Fibroblast of lung (primary cell): ENCODE measurements at regions not wholly inside any gene's neighbourhood (a gene's known extent, or its start where the extent isn't known, plus 50 kb on each side); places are given as distances from the start of the nearest gene placed in this dataset.
A peak's percentile ranks its signal among the peaks of the same experiment; 100 is the strongest.

Source experiments
- DNase-seq, 2 donors: peaks; one replicate each; pipeline versions ENCODE4 v3.0.0 to v3.0.0-alpha.2; 2010; ENCODE audit warnings: low read depth in 2 of 2
- H2AFZ ChIP-seq: 2 replicates; pipeline ENCODE4 v1.5.1; 2012; ENCODE audit warnings: low read length, control low read depth, inconsistent platforms
- H3K27ac ChIP-seq: 2 replicates; pipeline ENCODE4 v1.5.1; 2011; ENCODE audit warnings: low read length, control low read depth; ENCODE audit not compliant: insufficient read depth
- H3K27me3 ChIP-seq: 2 replicates; pipeline ENCODE4 v1.5.1; 2011; ENCODE audit warnings: mild to moderate bottlenecking, low read length; ENCODE audit not compliant: control insufficient read depth, insufficient read depth
- H3K36me3 ChIP-seq: 2 replicates; pipeline ENCODE4 v1.5.1; 2011; ENCODE audit warnings: low read length; ENCODE audit not compliant: control insufficient read depth, insufficient read depth
- H3K4me1 ChIP-seq: 2 replicates; pipeline ENCODE4 v1.5.1; 2011; ENCODE audit warnings: low read length; ENCODE audit not compliant: control insufficient read depth, insufficient read depth; ENCODE audit errors: extremely low read depth
- H3K4me2 ChIP-seq: 2 replicates; pipeline ENCODE4 v1.5.1; 2011; ENCODE audit warnings: low read length, control low read depth; ENCODE audit not compliant: insufficient read depth; ENCODE audit errors: extremely low read depth
- H3K4me3 ChIP-seq, 4 experiments: fragments of 200-600 bp in 1 of 4; sonication (generic) in 1 of 4; replicated peaks in 1 of 4; 2 replicates each; pipeline ENCODE4 v1.5.1; 2011 to 2016; ENCODE audit warnings: low read length in 4 of 4, low read depth in 3 of 4, mild to moderate bottlenecking in 3 of 4, control low read depth in 2 of 4, inconsistent platforms in 1 of 4, mixed read lengths in 1 of 4; ENCODE audit not compliant: insufficient read depth in 1 of 4; ENCODE audit errors: control extremely low read depth in 1 of 4
- H3K79me2 ChIP-seq: 2 replicates; pipeline ENCODE4 v1.5.1; 2012; ENCODE audit warnings: mild to moderate bottlenecking, low read length, inconsistent platforms; ENCODE audit not compliant: control insufficient read depth, insufficient read depth
- H3K9ac ChIP-seq: 2 replicates; pipeline ENCODE4 v1.5.1; 2011; ENCODE audit warnings: mild to moderate bottlenecking, low read length, control low read depth; ENCODE audit not compliant: insufficient read depth
- H3K9me3 ChIP-seq: 2 replicates; pipeline ENCODE4 v1.5.1; 2012; ENCODE audit warnings: low read depth, low read length; ENCODE audit not compliant: control insufficient read depth, insufficient read depth
- H4K20me1 ChIP-seq: 2 replicates; pipeline ENCODE4 v1.5.1; 2011; ENCODE audit warnings: low read length; ENCODE audit not compliant: control insufficient read depth, insufficient read depth; ENCODE audit errors: extremely low read depth
- CTCF ChIP-seq, 2 donors: IDR thresholded peaks in 1 of 2; conservative IDR thresholded peaks in 1 of 2; 1 replicate in 1 of 2; 2 replicates in 1 of 2; pipeline ENCODE4 v1.5.1; 2011 to 2012; ENCODE audit warnings: low read length in 2 of 2, control low read depth in 1 of 2, inconsistent platforms in 1 of 2, low read depth in 1 of 2, mild to moderate bottlenecking in 1 of 2
- EZH2 ChIP-seq: IDR thresholded peaks from 2 replicates; pipeline ENCODE4 v1.5.1; 2012; ENCODE audit warnings: low read length, control low read depth, mild to moderate bottlenecking; ENCODE audit errors: missing control alignments

GRCh38 chr4:19438233-19438632 is 813.5 kb upstream of the SLIT2 start:
- TF ChIP-seq CTCF (conservative IDR thresholded peaks at IDR 0.05 in 1 of 2, IDR thresholded peaks at IDR 0.05 in 1 of 2; ENCODE audit: low read depth in 1 of 2, low read length in 2 of 2) (no peak), EZH2 (no peak)
- H2AFZ ChIP-seq: no peak overlapping the region
- peak; percentile 13 to 74 for DNase-seq
- H3K27me3 ChIP-seq: no peaks in the 10 kb centered on the region
- no peaks in the 10 kb centered on the region for H3K4me1 ChIP-seq
- H4K20me1 ChIP-seq: no peaks in the 10 kb centered on the region
- no peak overlapping the region for H3K4me2 ChIP-seq
- H3K4me3 ChIP-seq: no peak overlapping the region
- no peaks in the 10 kb centered on the region for H3K36me3 ChIP-seq
- no peak overlapping the region for H3K9ac ChIP-seq
- no peaks in the 10 kb centered on the region for H3K79me2 ChIP-seq
- H3K9me3 ChIP-seq: no peaks in the 10 kb centered on the region
- no peak overlapping the region for H3K27ac ChIP-seq

GRCh38 chr4:19437008-19437407 is 814.7 kb upstream of the SLIT2 start:
- no peaks in the 10 kb centered on the region for H3K27me3 ChIP-seq
- no peaks in the 10 kb centered on the region for H3K4me1 ChIP-seq
- no peak for DNase-seq
- no peaks in the 10 kb centered on the region for H3K9me3 ChIP-seq
- no peak overlapping the region for H3K27ac ChIP-seq
- no peak overlapping the region for H3K9ac ChIP-seq
- H3K4me2 ChIP-seq: no peak overlapping the region
- no peaks in the 10 kb centered on the region for H4K20me1 ChIP-seq
- H2AFZ ChIP-seq: no peak overlapping the region
- no peaks in the 10 kb centered on the region for H3K36me3 ChIP-seq
- TF ChIP-seq EZH2 (no peak), CTCF (conservative IDR thresholded peaks at IDR 0.05 in 1 of 2, IDR thresholded peaks at IDR 0.05 in 1 of 2; ENCODE audit: low read depth in 1 of 2, low read length in 2 of 2) (no peak)
- H3K4me3 ChIP-seq: no peak overlapping the region
- H3K79me2 ChIP-seq: no peaks in the 10 kb centered on the region

- H3K4me3 ChIP-seq: no peak overlapping the region
- no peak overlapping the region for H3K4me2 ChIP-seq
- no peaks in the 10 kb centered on the region for H3K4me1 ChIP-seq
- no peak for DNase-seq
- H3K27ac ChIP-seq: no peak overlapping the region
- H3K79me2 ChIP-seq: no peaks in the 10 kb centered on the region
- H2AFZ ChIP-seq: no peak overlapping the region
- H4K20me1 ChIP-seq: no peaks in the 10 kb centered on the region
- H3K27me3 ChIP-seq: no peaks in the 10 kb centered on the region
- no peak for TF ChIP-seq EZH2
- no peak for TF ChIP-seq CTCF (conservative IDR thresholded peaks at IDR 0.05 in 1 of 2, IDR thresholded peaks at IDR 0.05 in 1 of 2; ENCODE audit: low read depth in 1 of 2, low read length in 2 of 2)
- H3K36me3 ChIP-seq: no peaks in the 10 kb centered on the region
- no peak overlapping the region for H3K9ac ChIP-seq
- no peaks in the 10 kb centered on the region for H3K9me3 ChIP-seq
Measured at GRCh38 chr4:19429684-19430083, 822.0 kb upstream of the SLIT2 start.
